Amniotic epithelial cell (primary cell): ENCODE measurements at regions not wholly inside any gene's neighbourhood (a gene's known extent, or its start where the extent isn't known, plus 50 kb on each side); places are given as distances from the start of the nearest gene placed in this dataset.

Experiments used
- DNase-seq: peaks from one replicate; pipeline ENCODE4 v3.0.0-alpha.2; 2010; ENCODE audit warnings: low read depth

- DNase-seq: no peak
Measured at GRCh38 chr7:41795276-41795833, 92.5 kb upstream of the INHBA start.

GRCh38 chr7:41793556-41793955 lies 90.7 kb upstream of the INHBA start:
- DNase-seq: no peak

GRCh38 chr7:41792120-41792519 lies 89.2 kb upstream of the INHBA start:
- DNase-seq: peak; percentile 76

- peak; percentile 21 for DNase-seq
Measured at GRCh38 chr7:41788556-41788955, 85.7 kb upstream of the INHBA start.

- no peak for DNase-seq
Measured at GRCh38 chr7:41787651-41788350, 84.9 kb upstream of the INHBA start.

GRCh38 chr7:41786944-41787343 lies 84.1 kb upstream of the INHBA start:
- no peak for DNase-seq

- peak; percentile 20 for DNase-seq
Measured at GRCh38 chr7:41786404-41786803, 83.5 kb upstream of the INHBA start.

GRCh38 chr7:41785840-41786239 lies 83.0 kb upstream of the INHBA start:
- DNase-seq: no peak

- no peak for DNase-seq
Measured at GRCh38 chr7:41785265-41785664, 82.4 kb upstream of the INHBA start.

- DNase-seq: peak; percentile 8
Measured at GRCh38 chr7:41779918-41780317, 77.0 kb upstream of the INHBA start.

- peak; percentile 96 for DNase-seq
Measured at GRCh38 chr7:41777894-41778596, 75.2 kb upstream of the INHBA start.

- DNase-seq: no peak
Measured at GRCh38 chr7:41774966-41775365, 72.1 kb upstream of the INHBA start.

GRCh38 chr7:41773756-41774155 lies 70.9 kb upstream of the INHBA start:
- no peak for DNase-seq

- no peak for DNase-seq
Measured at GRCh38 chr7:41771717-41772116, 68.8 kb upstream of the INHBA start.

- no peak for DNase-seq
Measured at GRCh38 chr7:41769162-41769561, 66.3 kb upstream of the INHBA start.

GRCh38 chr7:41763626-41764025 lies 60.7 kb upstream of the INHBA start:
- no peak for DNase-seq

GRCh38 chr7:41762641-41763040 lies 59.8 kb upstream of the INHBA start:
- DNase-seq: no peak

- no peak for DNase-seq
Measured at GRCh38 chr7:41760293-41760692, 57.4 kb upstream of the INHBA start.

GRCh38 chr7:41758321-41758720 lies 55.4 kb upstream of the INHBA start:
- peak; percentile 23 for DNase-seq

- no peak for DNase-seq
Measured at GRCh38 chr7:41756650-41757182, 53.8 kb upstream of the INHBA start.

- peak; percentile 29 for DNase-seq
Measured at GRCh38 chr7:41755096-41755495, 52.2 kb upstream of the INHBA start.

GRCh38 chr7:41754046-41754445 lies 51.2 kb upstream of the INHBA start:
- DNase-seq: peak; percentile 28
